H9 (cell line): ENCODE measurements at regions not wholly inside any gene's neighbourhood (a gene's known extent, or its start where the extent isn't known, plus 50 kb on each side); places are given as distances from the start of the nearest gene placed in this dataset.

Experiments
- DNase-seq: peaks from one replicate; pipeline ENCODE4 v3.0.0-alpha.2; 2017
- H2AFZ ChIP-seq: one replicate; pipeline ENCODE4 v1.6.1; 2013; ENCODE audit warnings: mild to moderate bottlenecking, low read length, control low read depth, moderate library complexity
- H2AK5ac ChIP-seq: 2 replicates; pipeline ENCODE4 v1.6.1; 2013; ENCODE audit warnings: low read length, control low read depth, mixed read lengths; ENCODE audit not compliant: insufficient read length
- H2BK120ac ChIP-seq: one replicate; pipeline ENCODE4 v1.6.1; 2013; ENCODE audit warnings: low read depth, mild to moderate bottlenecking, low read length, control low read depth, inconsistent platforms; ENCODE audit not compliant: poor library complexity, severe bottlenecking
- H2BK12ac ChIP-seq: 2 replicates; pipeline ENCODE4 v1.6.1; 2013; ENCODE audit warnings: low read length, control low read depth, mixed read lengths, low read depth; ENCODE audit not compliant: insufficient read length
- H2BK15ac ChIP-seq: 2 replicates; pipeline ENCODE4 v1.6.1; 2013; ENCODE audit warnings: low read depth, low read length, control low read depth
- H2BK20ac ChIP-seq: one replicate; pipeline ENCODE4 v1.6.1; 2013; ENCODE audit warnings: low read depth, mild to moderate bottlenecking, low read length, control low read depth, inconsistent platforms; ENCODE audit not compliant: poor library complexity, severe bottlenecking
- H2BK5ac ChIP-seq: 2 replicates; pipeline ENCODE4 v1.6.1; 2013; ENCODE audit warnings: low read length, control low read depth, mixed read lengths; ENCODE audit not compliant: insufficient read length
- H3K14ac ChIP-seq: 2 replicates; pipeline ENCODE4 v1.6.1; 2013; ENCODE audit warnings: low read length, control low read depth; ENCODE audit not compliant: insufficient read depth
- H3K18ac ChIP-seq: 2 replicates; pipeline ENCODE4 v1.6.1; 2013; ENCODE audit warnings: low read depth, mild to moderate bottlenecking, mixed read lengths, low read length, control low read depth; ENCODE audit not compliant: insufficient read length
- H3K23ac ChIP-seq: 2 replicates; pipeline ENCODE4 v1.6.1; 2013; ENCODE audit warnings: low read length, control low read depth, mixed read lengths, low read depth; ENCODE audit not compliant: insufficient read length
- H3K23me2 ChIP-seq: 2 replicates; pipeline ENCODE4 v1.6.1; 2013; ENCODE audit warnings: low read depth, mild to moderate bottlenecking, mixed read lengths, low read length, control low read depth; ENCODE audit not compliant: insufficient read length, poor library complexity, severe bottlenecking
- H3K27ac ChIP-seq: 2 replicates; pipeline ENCODE4 v1.5.1; 2013; ENCODE audit warnings: low read length, control low read depth, mixed read lengths, low read depth; ENCODE audit not compliant: insufficient read length
- H3K27me3 ChIP-seq: 2 replicates; pipeline ENCODE4 v1.6.1; 2013; ENCODE audit warnings: low read length, control low read depth, inconsistent platforms; ENCODE audit not compliant: insufficient read depth
- H3K4ac ChIP-seq: 2 replicates; pipeline ENCODE4 v1.6.1; 2013; ENCODE audit warnings: low read depth, mild to moderate bottlenecking, control low read depth, inconsistent platforms, low read length, moderate library complexity
- H3K4me1 ChIP-seq: 2 replicates; pipeline ENCODE4 v1.6.1; 2013; ENCODE audit warnings: low read length, control low read depth, inconsistent platforms; ENCODE audit not compliant: insufficient read depth
- H3K4me2 ChIP-seq: 2 replicates; pipeline ENCODE4 v1.6.1; 2013; ENCODE audit warnings: low read length, control low read depth, mixed read lengths; ENCODE audit not compliant: insufficient read length, insufficient read depth
- H3K56ac ChIP-seq: 2 replicates; pipeline ENCODE4 v1.6.1; 2013; ENCODE audit warnings: low read depth, mild to moderate bottlenecking, mixed read lengths, low read length, control low read depth; ENCODE audit not compliant: insufficient read length
- H3K79me1 ChIP-seq: 2 replicates; pipeline ENCODE4 v1.6.1; 2013; ENCODE audit warnings: low read depth, mild to moderate bottlenecking, moderate library complexity, low read length, control low read depth, inconsistent platforms; ENCODE audit not compliant: insufficient read depth, poor library complexity, severe bottlenecking
- H3K79me2 ChIP-seq: 2 replicates; pipeline ENCODE4 v1.6.1; 2013; ENCODE audit warnings: low read length, control low read depth, inconsistent platforms; ENCODE audit not compliant: insufficient read depth
- H3K9ac ChIP-seq: 2 replicates; pipeline ENCODE4 v1.6.1; 2013; ENCODE audit warnings: low read length, control low read depth, mixed read lengths; ENCODE audit not compliant: insufficient read length; ENCODE audit errors: extremely low read depth
- H3K9me3 ChIP-seq: one replicate; pipeline ENCODE4 v1.6.1; 2013; ENCODE audit warnings: low read depth, low read length, inconsistent platforms; ENCODE audit not compliant: control insufficient read depth
- H3T11ph ChIP-seq: one replicate; pipeline ENCODE4 v1.6.1; 2013; ENCODE audit warnings: mild to moderate bottlenecking, low read length, control low read depth, inconsistent platforms
- H4K20me1 ChIP-seq: one replicate; pipeline ENCODE4 v1.6.1; 2013; ENCODE audit not compliant: control insufficient read depth, insufficient read length, insufficient read depth
- H4K5ac ChIP-seq: 2 replicates; pipeline ENCODE4 v1.6.1; 2013; ENCODE audit warnings: low read depth, mild to moderate bottlenecking, mixed read lengths, low read length, control low read depth; ENCODE audit not compliant: insufficient read length
- H4K8ac ChIP-seq: replicated peaks from 2 replicates; pipeline ENCODE4 v1.6.1; 2013; ENCODE audit warnings: low read length, control low read depth, mixed read lengths, low read depth; ENCODE audit not compliant: insufficient read length
- H4K91ac ChIP-seq: 2 replicates; pipeline ENCODE4 v1.6.1; 2013; ENCODE audit warnings: low read depth, mild to moderate bottlenecking, moderate library complexity, mixed read lengths, low read length, control low read depth; ENCODE audit not compliant: insufficient read length
- H3K27ac Mint-ChIP-seq, 3 experiments: 2 replicates in 2 of 3; 3 replicates in 1 of 3; pipeline ENCODE4 v1.8.0; 2020 to 2021; ENCODE audit warnings: mixed read lengths in 3 of 3, mild to moderate bottlenecking in 1 of 3, moderate library complexity in 1 of 3
- H3K27me3 Mint-ChIP-seq: 2 replicates; pipeline ENCODE4 v1.8.0; 2021; ENCODE audit warnings: low read depth, mild to moderate bottlenecking, moderate library complexity, mixed read lengths
- H3K36me3 Mint-ChIP-seq, 3 experiments: 2 replicates in 2 of 3; 3 replicates in 1 of 3; pipeline ENCODE4 v1.8.0; 2020 to 2021; ENCODE audit warnings: low read depth in 3 of 3, mixed read lengths in 3 of 3; ENCODE audit not compliant: insufficient read depth in 1 of 3
- H3K4me1 Mint-ChIP-seq, 2 experiments: 2 replicates each; pipeline ENCODE4 v1.8.0; 2020; ENCODE audit warnings: mixed read lengths in 2 of 2
- H3K4me3 Mint-ChIP-seq, 2 experiments: 2 replicates in 1 of 2; 3 replicates in 1 of 2; pipeline ENCODE4 v1.8.0; 2020 to 2021; ENCODE audit warnings: mild to moderate bottlenecking in 2 of 2, mixed read lengths in 2 of 2, moderate library complexity in 1 of 2
- H3K9me3 Mint-ChIP-seq, 2 experiments: 2 replicates in 1 of 2; 3 replicates in 1 of 2; pipeline ENCODE4 v1.8.0; 2020; ENCODE audit warnings: mild to moderate bottlenecking in 2 of 2, mixed read lengths in 2 of 2, moderate library complexity in 1 of 2
- CTCF ChIP-seq: fragments of 200-600 bp; sonication (generic); conservative IDR thresholded peaks from 3 replicates; pipeline ENCODE4 v1.8.0; 2021; ENCODE audit warnings: antibody characterized with exemption, mild to moderate bottlenecking
- WGBS: extraction: QIAGEN DNeasy Blood & Tissue Kit; methylation state at CpG from one replicate; pipeline ENCODE4 v1.1.7; 2013; ENCODE audit warnings: missing lambda C conversion rate, low lambda C conversion rate, mixed read lengths; ENCODE audit not compliant: insufficient read length; ENCODE audit errors: extremely low coverage; 5-methylcytosine and 5-hydroxymethylcytosine counted together

DNA sequence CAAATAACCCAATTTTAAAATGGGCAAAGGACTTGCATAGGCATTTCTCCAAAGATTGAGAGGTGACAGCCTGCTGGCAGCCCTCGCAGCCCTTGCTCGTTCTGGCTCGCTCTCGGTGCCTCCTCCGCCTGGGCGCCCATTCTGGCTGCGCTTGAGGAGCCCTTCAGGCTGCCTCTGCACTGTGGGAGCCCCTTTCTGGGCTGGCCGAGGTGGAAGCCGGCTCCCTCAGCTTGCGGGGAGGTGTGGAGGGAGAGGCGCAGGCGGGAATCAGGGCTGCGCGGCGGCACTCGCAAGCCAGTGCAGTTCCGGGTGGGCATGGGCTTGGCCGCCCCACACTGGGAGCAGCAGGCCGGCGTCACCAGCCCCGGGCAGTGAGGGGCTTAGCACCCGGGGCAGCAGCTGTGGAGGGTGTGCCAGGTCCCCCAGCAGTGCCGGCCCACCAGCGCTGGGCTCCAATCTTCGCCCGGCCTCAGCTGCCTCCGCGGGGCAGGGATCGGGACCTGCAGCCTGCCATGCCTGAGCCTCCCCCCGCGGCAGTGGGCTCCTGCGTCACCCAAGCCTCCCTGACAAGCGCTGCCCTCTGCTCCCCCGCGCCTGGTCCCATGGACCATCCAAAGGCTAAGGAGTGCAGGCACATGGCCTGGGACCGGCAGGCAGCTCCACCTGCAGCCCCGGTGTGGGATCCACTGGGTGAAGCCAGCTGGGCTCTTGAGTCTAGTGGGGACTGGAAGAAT lies 54.0 kb upstream of the GALNT17 start:
- no peak overlapping the region for H3K23ac ChIP-seq
- no peaks in the 10 kb centered on the region for H3K27me3 ChIP-seq
- peaks cover 18% of the 10 kb centered on the region for H3K9me3 ChIP-seq
- H2AFZ ChIP-seq = no peak overlapping the region
- no peak for TF ChIP-seq CTCF
- H3K56ac ChIP-seq = no peak overlapping the region
- H2BK12ac ChIP-seq = no peak overlapping the region
- no peak overlapping the region for H3K4ac ChIP-seq
- no peak overlapping the region for H4K8ac ChIP-seq
- Mint-ChIP-seq H3K4me1 (no peaks in the 10 kb centered on the region), H3K9me3 (peaks cover 42 to 48% of the 10 kb centered on the region in 2 experiments), H3K27me3 (peaks cover 3% of the 10 kb centered on the region; the same call in 1 of the 2 replicates), H3K4me3 (no peak overlapping the region), H3K36me3 (peaks cover 25 to 45% (median 32%) of the 10 kb centered on the region in 3 experiments), H3K27ac (no peak overlapping the region)
- H4K20me1 ChIP-seq = no peaks in the 10 kb centered on the region
- no CpG with 5 or more reads among the region's 37 CpGs for WGBS
- no peaks in the 10 kb centered on the region for H3K4me1 ChIP-seq
- no peak overlapping the region for H2BK20ac ChIP-seq
- H4K5ac ChIP-seq = no peak overlapping the region
- H2BK120ac ChIP-seq = no peak overlapping the region
- H3K18ac ChIP-seq = no peak overlapping the region
- no peak overlapping the region for H2AK5ac ChIP-seq
- no peak overlapping the region for H2BK5ac ChIP-seq
- no peaks in the 10 kb centered on the region for H3K79me1 ChIP-seq
- H3K4me2 ChIP-seq = no peak overlapping the region
- H3K79me2 ChIP-seq = no peaks in the 10 kb centered on the region
- H3T11ph ChIP-seq = no peak overlapping the region
- DNase-seq = no peak
- H3K9ac ChIP-seq = no peak overlapping the region
- H4K91ac ChIP-seq = no peak overlapping the region
- H3K23me2 ChIP-seq = no peaks in the 10 kb centered on the region
- H3K14ac ChIP-seq = no peak overlapping the region
- no peak overlapping the region for H2BK15ac ChIP-seq
- H3K27ac ChIP-seq = no peak overlapping the region
